ENCODE measurements at regions not wholly inside any gene's neighbourhood (a gene's known extent, or its start where the extent isn't known, plus 50 kb on each side); places are given as distances from the start of the nearest gene placed in this dataset.

DNA sequence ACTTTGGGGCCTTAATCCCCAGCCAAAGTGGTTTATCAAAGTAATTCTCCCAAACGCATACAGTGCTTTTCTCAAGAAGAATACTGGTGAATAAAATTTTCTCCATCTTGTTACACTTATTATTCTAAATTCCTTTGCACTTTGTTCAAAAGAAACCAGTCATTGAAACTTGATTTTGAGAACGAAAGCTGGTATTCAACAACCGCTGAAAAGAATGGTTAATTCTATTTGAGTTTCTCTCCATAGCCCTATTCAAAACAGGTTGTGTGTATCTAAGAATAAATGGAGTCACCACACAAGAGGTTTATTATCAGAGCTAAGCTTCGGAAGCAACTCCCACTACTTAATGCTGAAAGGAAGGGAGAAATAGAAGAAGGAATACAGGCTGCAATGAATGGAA, 117.7 kb downstream of the C1D start:
- Histone ChIP-seq H3K4me2 (ENCODE audit: low read length) (no peak overlapping the region), H3K9me2 (ENCODE audit: insufficient read depth) (no peaks in the 10 kb centered on the region), H3K79me2 (ENCODE audit: insufficient read depth, low read length) (no peaks in the 10 kb centered on the region), H4K20me1 (ENCODE audit: insufficient read depth) (no peaks in the 10 kb centered on the region), H3K27me3 (ENCODE audit: insufficient read depth, low read length) (peaks cover 21% of the 10 kb centered on the region; the same call in 1 of the 2 replicates), H3K4me3 (replicated peaks in 1 of 2; ENCODE audit: low read depth in 1 of 2, low read length in 2 of 2) (no peak overlapping the region), H3K9me3 (ENCODE audit: control insufficient read depth in 1 of 2, insufficient read depth in 1 of 2, low read depth in 1 of 2, low read length in 2 of 2) (peaks cover 0 to 3% of the 10 kb centered on the region in 2 experiments; a peak in 2 of 4 replicates), H3K36me3 (ENCODE audit: control insufficient read depth in 1 of 2, insufficient read depth in 2 of 2, low read length in 2 of 2) (no peaks in the 10 kb centered on the region), H3K9ac (ENCODE audit: low read length) (no peak overlapping the region), H3K27ac (ENCODE audit: low read depth, low read length) (no peak overlapping the region), H3K4me1 (ENCODE audit: control insufficient read depth in 1 of 2, insufficient read depth in 2 of 2, low read length in 2 of 2) (no peaks in the 10 kb centered on the region), H2AFZ (ENCODE audit: low read depth, low read length, poor library complexity, severe bottlenecking) (no peak overlapping the region)
- ChIA-PET POLR2A (no interaction called here), CTCF (no interaction called here), RAD21 (ENCODE audit: low non-redundant PET in 1 of 2, low total read pairs in 2 of 2, uncharacterized antibody in 2 of 2, unreplicated experiment in 2 of 2) (no interaction called here)
- no TSS peak for BruUV-seq (replicated peaks)
- TF ChIP-seq POLR2AphosphoS5 (IDR thresholded peaks at IDR 0.05; ENCODE audit: low read depth, low read length) (no peak), EGR1 (IDR thresholded peaks at IDR 0.05; ENCODE audit: low read depth) (no peak), ZNF274 (IDR thresholded peaks at IDR 0.05; ENCODE audit: low read depth, low read length) (no peak), SRF (IDR thresholded peaks at IDR 0.05; ENCODE audit: low read depth) (no peak)
- TF ChIP-seq, protein P1, sequence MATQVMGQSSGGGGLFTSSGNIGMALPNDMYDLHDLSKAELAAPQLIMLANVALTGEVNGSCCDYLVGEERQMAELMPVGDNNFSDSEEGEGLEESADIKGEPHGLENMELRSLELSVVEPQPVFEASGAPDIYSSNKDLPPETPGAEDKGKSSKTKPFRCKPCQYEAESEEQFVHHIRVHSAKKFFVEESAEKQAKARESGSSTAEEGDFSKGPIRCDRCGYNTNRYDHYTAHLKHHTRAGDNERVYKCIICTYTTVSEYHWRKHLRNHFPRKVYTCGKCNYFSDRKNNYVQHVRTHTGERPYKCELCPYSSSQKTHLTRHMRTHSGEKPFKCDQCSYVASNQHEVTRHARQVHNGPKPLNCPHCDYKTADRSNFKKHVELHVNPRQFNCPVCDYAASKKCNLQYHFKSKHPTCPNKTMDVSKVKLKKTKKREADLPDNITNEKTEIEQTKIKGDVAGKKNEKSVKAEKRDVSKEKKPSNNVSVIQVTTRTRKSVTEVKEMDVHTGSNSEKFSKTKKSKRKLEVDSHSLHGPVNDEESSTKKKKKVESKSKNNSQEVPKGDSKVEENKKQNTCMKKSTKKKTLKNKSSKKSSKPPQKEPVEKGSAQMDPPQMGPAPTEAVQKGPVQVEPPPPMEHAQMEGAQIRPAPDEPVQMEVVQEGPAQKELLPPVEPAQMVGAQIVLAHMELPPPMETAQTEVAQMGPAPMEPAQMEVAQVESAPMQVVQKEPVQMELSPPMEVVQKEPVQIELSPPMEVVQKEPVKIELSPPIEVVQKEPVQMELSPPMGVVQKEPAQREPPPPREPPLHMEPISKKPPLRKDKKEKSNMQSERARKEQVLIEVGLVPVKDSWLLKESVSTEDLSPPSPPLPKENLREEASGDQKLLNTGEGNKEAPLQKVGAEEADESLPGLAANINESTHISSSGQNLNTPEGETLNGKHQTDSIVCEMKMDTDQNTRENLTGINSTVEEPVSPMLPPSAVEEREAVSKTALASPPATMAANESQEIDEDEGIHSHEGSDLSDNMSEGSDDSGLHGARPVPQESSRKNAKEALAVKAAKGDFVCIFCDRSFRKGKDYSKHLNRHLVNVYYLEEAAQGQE (IDR thresholded peaks at IDR 0.05; ENCODE audit: low read depth), result no peak
- intact Hi-C loops (cut with micrococcal nuclease), result no loop called here
- ATAC-seq (no peak), DNase-seq (ENCODE audit: low read depth, low spot score) (no peak)

DNA sequence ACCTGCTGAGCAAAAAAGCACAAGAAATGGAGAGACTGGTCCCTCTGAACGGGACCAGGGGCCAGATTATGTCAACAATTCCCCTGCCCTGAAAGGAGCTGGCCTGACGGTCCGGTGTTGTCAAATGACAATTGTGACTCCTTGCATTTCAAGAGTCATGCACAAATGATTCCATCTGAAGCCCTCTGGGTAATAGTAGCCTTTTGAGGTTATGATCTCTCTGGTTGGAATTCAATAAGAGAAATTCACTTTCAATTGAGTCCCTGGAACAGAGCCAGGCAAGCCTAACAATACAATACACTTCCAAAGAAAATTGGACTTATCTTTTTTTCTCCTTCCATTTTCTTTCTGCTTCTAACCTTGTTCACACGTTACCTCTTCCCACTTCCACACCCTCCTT, 116.9 kb downstream of the C1D start:
- Histone ChIP-seq H3K36me3 (ENCODE audit: control insufficient read depth in 1 of 2, insufficient read depth in 2 of 2, low read length in 2 of 2) (no peaks in the 10 kb centered on the region), H3K79me2 (ENCODE audit: insufficient read depth, low read length) (no peaks in the 10 kb centered on the region), H3K4me3 (replicated peaks in 1 of 2; ENCODE audit: low read depth in 1 of 2, low read length in 2 of 2) (no peak overlapping the region), H4K20me1 (ENCODE audit: insufficient read depth) (no peaks in the 10 kb centered on the region), H3K27ac (ENCODE audit: low read depth, low read length) (no peak overlapping the region), H3K4me2 (ENCODE audit: low read length) (no peak overlapping the region), H3K9me3 (ENCODE audit: control insufficient read depth in 1 of 2, insufficient read depth in 1 of 2, low read depth in 1 of 2, low read length in 2 of 2) (peaks cover 0 to 3% of the 10 kb centered on the region in 2 experiments; a peak in 2 of 4 replicates), H3K9ac (ENCODE audit: low read length) (no peak overlapping the region), H3K4me1 (ENCODE audit: control insufficient read depth in 1 of 2, insufficient read depth in 2 of 2, low read length in 2 of 2) (no peaks in the 10 kb centered on the region), H3K9me2 (ENCODE audit: insufficient read depth) (no peaks in the 10 kb centered on the region), H3K27me3 (ENCODE audit: insufficient read depth, low read length) (peaks cover 25% of the 10 kb centered on the region; the same call in 1 of the 2 replicates), H2AFZ (ENCODE audit: low read depth, low read length, poor library complexity, severe bottlenecking) (no peak overlapping the region)
- ChIA-PET CTCF (no interaction called here), RAD21 (ENCODE audit: low non-redundant PET in 1 of 2, low total read pairs in 2 of 2, uncharacterized antibody in 2 of 2, unreplicated experiment in 2 of 2) (no interaction called here), POLR2A (no interaction called here)
- intact Hi-C loops (cut with micrococcal nuclease), result no loop called here
- ATAC-seq, result no peak
- TF ChIP-seq ZFX (IDR thresholded peaks at IDR 0.05) (no peak), EZH2 (IDR thresholded peaks at IDR 0.05) (no peak), EGR1 (IDR thresholded peaks at IDR 0.05; ENCODE audit: low read depth) (no peak), EZH2phosphoT487 (IDR thresholded peaks at IDR 0.05; ENCODE audit: borderline replicate concordance) (no peak), JUND (IDR thresholded peaks at IDR 0.05) (no peak), ELF1 (IDR thresholded peaks at IDR 0.05; ENCODE audit: borderline replicate concordance, low read depth) (no peak), SRF (IDR thresholded peaks at IDR 0.05; ENCODE audit: low read depth) (no peak)
- TF ChIP-seq, protein P1 (IDR thresholded peaks at IDR 0.05; ENCODE audit: low read depth), result no peak
- DNase-seq (ENCODE audit: low read depth, low spot score), result no peak
- BruUV-seq (replicated peaks), result no TSS peak

All from HCT116 (cell line).